ENCODE measurements at regions not wholly inside any gene's neighbourhood (a gene's known extent, or its start where the extent isn't known, plus 50 kb on each side); places are given as distances from the start of the nearest gene placed in this dataset.

DNA sequence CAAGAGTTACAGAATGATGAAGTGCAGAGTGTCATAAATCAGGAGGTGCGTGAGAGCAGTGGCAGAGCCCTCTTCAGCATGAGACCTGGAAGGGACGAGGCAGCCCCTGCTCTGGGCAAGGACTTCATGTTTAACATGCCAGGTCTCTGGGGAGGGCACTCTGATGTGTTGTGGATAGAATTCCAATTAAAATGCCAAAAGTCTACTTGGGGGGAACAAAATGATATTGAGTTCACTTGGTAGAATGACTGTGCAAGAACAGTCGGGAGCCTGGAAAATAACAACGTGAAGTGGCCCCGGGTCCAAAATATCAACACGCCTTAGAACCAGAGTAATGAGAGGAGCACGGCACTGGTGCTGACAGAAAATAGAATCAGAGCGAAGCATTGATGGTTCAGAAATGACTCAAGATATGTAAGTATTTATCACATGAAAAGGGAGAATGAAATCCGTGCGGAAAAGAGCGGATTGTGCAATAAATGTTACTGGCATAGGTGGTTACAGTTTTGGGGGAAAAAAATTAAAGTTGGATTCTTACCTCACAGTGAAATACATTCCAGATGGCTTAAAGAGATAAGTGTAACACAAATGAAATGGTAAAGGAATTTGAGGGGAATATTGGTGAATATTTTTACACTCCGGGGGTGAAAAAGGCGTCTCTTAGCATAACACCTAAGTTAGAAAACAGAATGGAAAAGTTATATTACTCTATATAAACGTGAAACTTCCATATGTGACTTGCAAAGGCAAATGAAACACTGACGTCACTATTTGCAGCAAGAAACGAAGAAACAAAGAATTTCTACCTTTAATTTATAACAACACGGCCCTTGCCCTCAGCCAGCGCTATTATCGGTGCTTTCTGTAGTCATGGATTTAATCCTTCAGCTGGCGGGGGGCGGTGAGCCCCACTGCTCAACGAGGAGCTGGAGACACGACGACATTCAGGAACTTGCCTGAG lies 159.4 kb upstream of the TWIST2 start:
- DNase-seq (ENCODE audit: low read depth) = no peak

DNA sequence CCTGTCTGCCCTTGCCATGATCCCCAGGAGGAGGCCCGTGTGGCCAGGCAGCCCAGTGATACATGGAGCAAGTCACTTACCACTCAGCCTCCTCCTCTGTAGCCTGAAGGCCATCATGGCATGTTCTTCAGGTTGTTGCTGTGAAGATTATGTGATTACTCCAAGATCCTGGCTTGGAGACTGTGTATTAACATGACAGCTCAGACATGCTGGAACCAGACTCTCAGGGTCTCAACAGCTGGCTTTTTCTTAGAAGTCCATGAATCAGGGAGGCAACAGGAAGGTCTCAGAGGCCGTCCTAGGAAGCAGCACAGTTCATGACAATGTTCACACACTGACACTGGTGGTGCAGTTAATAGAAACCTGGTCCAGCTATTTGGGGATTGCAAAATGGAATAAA lies 158.6 kb upstream of the TWIST2 start:
- DNase-seq (ENCODE audit: low read depth) = no peak

DNA sequence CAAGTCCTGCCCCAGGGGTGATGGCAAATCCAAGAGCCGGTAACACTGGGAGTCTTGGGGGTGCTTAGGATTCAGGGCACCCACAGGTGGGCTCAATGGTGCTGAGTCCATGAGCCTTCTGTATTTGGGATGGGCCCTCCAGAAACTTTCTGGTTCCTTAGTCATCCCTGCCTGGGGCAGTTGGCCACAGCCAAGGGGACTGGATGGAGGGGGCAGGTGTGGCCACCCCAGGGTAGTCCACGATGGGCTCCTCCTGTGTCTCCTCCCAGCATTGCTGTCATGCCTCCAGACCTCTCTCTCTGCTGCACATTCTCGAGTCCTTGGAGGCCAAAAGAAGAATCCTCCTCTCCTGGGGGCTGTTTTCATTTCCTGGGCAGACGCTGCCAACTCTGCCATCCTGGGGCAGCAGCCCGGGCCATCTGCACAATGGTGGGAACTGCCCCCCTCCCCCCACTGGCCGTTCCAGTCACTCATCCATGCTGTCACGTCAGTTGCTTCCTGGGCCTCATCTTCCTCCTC lies 158.0 kb upstream of the TWIST2 start:
- DNase-seq (ENCODE audit: low read depth) = no peak

DNA sequence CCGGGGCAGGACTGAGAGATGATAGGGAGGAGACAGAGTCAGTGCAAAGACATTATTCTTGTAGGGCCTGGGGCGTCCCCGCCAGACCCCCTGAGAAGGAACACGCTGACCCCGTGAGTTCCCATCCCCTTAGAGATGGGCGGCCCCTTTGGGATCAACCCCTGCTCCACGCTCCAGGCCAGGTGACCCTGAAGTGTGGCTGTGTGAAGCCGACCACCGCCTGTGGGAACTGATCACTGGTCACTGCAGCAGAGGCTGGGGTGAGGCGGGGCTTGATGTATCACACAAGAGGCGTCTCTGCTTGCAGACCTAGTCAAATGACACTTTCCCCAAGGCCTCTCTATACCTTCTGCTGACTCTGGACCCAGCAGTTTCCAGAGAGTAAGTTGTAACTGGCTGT lies 157.4 kb upstream of the TWIST2 start:
- DNase-seq (ENCODE audit: low read depth) = no peak

DNA sequence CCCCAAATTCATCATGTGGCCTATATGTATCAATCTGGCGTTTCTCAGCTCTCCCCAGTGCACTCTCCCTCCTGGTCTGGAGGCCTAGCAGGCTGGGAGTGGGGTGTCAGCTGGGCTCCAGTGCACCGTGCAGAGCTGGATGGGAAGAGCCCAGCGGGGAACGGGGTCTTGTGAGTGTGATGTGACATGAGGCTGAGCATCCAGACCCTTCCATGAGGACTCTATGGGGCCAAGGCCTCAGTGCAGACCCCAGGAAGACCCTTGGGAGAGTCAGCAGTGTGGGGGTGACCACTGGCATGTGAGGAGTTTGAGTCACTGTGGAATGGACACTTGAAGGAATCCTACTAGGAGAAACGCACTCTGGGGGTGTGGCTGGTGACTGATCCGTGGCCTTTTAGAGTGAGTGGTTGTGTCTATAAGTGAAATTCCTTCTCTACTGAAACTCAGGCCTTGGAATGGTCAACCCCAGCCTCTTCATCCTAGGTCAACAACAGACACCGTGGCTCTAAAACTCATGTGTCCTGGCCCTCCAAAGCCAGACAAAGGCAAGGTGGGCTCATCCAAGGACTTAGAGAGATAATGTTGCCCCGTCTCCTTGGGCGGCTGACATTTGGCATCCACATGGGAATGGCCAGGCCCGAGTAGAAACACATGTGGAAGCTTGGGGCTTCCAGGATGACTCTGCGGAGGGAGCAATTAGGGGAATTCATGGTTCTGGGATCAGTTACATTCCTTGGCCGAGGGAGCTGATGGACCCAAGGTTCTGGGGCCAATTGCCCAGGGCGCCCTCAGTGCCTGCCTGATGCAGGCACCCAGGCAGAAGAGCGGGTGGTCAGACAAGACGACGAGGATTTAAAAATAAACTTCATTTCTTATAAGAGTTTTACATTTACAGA lies 156.0 kb upstream of the TWIST2 start:
- no peak for DNase-seq (ENCODE audit: low read depth)

DNA sequence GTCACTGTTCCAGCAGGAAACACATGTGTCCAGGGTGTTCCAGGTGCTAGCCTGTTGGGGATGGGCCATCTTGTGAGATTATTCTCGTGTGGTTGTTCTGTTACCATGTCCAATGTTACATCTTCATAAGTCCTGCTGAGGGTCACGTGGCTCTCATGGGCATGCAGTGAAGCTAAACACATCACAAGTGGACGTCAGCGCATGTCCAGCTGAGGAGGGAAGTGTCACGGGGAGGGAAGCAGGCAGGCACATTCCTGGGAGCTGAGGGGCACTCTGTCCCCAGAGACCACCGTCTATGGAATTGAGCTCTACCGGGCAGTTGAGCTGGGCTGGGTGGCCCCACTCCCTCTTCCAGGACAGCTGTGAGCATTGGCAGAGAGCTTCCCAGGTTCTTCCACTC lies 155.3 kb upstream of the TWIST2 start:
- DNase-seq (ENCODE audit: low read depth) = no peak

DNA sequence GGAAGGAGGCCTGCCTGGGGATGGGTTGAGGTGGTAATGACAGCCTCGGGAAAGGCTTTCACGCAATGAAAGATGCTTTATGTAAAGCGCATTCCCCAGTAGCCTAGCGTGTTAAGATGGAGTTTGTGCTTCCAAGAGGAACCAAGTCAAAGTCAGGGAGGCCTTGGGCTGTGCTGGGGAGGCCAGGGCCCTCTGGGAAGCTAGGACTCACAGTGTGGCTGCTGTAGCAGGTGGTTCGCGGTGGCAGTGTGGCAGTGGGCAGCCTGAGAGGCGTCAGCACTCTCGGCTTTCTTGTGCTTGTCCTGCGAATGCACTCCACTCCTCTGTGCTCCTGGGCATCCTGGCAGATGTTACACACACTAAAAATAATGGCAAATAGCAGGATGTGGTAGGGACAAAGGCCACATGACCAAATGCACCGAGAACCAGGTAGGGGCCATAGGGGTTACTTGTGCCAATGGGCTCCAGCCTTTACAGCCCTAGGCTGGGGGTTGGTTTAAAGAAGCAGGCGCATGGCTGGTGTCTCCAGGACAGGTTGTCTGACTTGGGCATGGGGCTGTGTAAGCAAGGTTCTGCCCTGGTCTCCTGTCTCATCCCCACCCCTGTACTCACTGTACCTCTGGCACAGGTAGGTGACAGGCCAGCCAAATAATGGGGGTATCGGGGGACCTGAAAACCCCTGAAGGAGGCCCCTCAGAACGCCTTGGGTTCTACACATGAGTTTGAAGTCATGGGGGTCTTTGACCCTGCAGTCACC lies 154.4 kb upstream of the TWIST2 start:
- no peak for DNase-seq (ENCODE audit: low read depth)

DNA sequence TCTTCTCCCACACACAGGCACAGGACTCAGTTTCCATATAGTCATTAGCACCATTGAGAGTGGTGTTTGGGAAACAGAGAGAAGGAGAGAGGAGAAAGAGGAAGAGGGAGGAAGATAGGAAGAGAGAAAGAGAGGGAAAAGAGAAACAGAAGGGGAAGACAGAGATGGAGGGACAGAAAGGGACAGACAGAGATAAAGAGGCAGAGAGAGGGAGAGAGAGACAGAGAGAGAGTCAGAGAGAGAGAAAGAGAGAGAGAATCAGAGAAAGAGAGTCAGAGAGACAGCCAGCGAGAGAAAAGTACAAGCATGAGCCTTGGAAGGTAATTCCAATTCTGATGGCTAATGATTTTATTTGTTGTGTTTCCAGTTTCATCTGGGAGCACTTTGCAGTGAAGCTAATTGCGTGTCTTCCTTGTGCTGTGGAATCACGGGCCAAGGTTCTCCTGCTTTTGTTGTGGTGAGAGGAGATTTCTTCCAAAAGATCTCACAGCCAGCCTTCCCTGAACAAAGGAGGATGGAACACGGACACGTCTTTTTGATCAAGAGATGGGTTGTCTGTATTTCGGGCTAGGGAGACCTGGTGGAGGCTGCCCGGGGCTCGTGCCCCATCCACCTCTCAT lies 153.6 kb upstream of the TWIST2 start:
- no peak for DNase-seq (ENCODE audit: low read depth)

DNA sequence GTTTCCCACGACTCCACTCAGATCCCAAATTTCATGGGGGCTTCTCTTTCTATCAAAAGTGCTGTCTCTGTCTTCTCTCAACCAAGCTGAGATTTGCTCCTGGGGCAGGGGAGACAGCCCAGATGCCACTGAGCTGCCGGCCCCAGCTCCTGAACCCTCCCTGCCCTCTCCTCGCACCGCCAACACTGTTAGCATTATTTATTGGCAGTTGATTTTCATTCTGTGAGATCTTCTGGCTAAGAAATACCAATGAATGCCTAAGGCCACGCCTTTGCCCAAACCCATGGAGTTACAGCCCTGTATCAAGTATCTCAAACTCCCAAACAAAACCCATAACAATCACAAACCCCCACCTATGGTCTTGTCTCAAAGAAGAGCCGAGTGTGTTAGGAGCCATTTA lies 153.0 kb upstream of the TWIST2 start:
- no peak for DNase-seq (ENCODE audit: low read depth)

DNA sequence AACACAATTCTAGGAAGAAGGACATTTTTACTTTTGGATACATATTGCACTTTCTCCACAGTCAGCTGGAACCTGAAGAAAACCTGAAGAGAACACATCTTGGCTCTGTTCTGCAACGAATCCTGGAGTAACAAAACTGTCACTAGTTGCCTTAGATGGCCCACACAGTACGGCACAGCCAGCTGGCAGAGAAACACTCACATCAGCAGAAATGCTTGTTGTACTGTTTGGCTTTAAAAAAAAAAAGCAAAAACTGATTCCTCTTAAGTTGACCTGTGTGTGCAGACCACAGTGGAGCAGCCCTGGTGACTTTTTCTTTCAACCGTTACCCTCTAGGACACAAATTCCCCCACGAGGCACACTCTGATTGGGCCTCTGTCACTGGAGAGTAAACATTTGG lies 152.3 kb upstream of the TWIST2 start:
- no peak for DNase-seq (ENCODE audit: low read depth)

DNA sequence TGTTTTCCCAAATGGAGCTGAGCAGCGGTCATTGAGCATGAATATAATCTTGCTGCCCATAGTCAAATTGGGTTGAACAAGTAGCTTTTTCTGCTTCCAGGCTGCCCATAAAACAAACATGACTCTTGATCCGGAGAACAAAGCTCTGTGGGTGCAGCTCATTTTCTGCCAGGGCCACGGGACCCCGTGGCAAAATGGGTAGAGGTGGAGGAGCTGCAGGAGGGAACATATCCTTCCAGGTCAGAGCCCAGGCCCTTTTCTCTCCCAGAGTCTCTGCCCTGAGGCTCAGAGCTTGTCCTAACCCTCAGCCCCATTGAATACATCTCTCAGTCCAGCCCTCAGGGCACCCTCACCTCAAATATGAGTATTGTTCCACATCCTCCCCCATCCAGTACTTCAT lies 151.6 kb upstream of the TWIST2 start:
- DNase-seq (ENCODE audit: low read depth) = no peak

DNA sequence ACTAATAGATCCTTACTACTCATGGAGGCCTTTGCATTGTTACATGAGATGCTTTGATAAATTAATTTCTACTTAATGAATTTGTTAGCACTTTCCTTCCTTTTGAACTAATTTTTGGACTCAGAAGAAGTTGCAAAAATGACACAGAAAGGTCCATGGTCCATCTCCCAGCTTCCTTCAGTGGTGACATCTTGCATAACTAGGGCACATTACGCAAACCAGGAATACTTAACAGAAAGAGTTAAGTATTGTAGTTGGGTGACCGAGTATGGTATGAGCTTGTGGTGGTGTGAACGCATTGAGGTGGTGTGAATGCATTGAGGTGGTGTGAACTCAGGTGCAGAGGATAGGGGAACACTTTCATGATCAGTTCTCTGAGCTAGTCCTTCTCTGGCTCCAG lies 151.1 kb upstream of the TWIST2 start:
- DNase-seq (ENCODE audit: low read depth) = no peak

DNA sequence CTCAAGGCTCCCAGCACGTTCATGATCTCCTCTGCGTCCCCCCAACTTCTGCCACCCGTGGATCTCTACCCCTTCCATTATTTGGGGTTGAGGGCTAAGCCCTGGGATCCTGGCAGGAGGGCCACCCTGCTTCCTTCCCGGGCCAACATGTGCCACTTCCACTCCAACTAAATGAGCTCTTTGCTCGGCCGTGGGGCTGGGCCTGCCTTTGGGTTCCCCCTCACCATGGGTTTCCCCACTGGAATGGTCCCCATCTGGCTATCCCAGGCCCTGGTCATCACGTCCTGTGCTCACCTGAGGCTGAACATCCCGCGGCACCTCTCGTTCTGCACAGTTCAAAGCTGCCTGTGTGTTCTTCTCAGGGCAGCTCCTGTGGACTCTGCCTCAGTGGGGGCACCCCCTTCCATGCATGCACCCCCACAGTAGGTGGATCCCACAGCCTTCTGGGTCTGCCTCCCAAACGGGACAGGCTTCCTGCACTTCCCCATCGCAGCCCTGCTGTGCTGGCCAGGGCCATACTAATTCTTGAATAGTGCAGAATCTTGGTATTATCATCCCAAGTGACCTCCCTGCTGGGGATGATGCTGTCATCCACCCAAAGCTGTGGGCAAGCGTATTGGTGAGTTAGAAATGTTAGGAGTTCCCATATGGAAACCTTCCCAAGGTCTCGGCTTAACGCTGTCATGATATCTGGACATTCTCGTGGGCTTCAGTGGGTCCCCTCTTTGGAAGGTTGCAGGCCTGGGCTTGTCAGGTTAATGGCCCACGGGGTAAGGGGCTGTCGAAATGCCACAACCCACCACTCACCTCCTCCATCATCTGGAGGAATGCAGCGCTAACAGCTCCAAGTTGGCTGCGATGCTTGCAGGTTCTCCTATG lies 150.5 kb upstream of the TWIST2 start:
- DNase-seq (ENCODE audit: low read depth) = no peak

DNA sequence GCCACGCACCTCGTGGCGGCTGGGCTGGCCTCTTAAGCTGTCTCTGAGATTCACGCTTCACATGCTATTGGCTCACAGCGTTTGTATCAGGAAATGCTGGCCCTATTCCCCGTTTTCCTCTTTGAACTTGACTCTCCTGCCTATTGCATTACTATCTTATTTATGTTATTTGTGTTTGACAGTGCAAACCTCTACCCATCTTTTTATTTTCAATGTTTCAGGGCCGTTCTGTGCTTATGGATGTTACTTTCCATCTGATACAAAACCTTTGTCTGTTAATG lies 149.9 kb upstream of the TWIST2 start:
- no peak for DNase-seq (ENCODE audit: low read depth)

DNA sequence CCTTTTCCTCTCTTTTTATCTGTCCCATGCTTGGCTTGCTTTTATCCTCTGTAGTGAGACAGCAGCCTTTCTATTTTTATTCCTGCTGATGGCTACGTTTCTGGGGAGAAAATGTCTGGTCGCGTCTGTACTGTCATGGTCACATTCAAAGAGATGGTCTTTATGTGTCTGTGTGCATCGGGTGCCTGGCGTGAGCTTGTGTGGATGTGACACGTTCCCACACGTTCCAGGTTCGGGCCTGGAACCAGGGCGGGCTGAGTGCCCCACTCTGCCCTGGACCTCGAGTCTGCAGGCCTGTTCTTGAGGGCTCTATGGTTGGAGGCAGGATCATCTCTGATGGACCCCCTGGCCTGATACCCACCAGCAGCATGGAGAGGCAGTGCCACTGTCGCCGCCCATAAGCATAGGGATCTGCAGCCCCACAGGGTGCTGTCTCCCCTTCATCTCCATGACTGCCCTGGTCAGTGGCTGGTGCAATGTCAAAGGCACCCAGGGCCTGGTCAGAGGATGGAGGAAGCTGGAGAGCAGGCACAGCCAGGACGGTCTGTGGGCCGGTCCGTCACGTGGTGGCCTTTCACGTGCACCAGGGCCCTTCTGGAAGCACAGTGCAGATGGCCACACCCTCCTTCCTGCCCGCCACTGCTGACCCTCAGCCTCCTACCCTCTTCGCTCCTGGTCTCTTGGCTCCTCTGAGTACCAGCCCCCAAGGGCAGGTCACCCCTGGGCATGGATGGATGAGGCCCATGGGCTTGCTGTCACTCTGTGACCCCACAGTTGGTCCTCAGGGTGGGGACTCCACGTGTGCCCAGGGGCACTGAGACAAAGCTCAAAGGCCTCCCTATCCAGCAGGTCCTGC lies 149.2 kb upstream of the TWIST2 start:
- DNase-seq (ENCODE audit: low read depth) = no peak

DNA sequence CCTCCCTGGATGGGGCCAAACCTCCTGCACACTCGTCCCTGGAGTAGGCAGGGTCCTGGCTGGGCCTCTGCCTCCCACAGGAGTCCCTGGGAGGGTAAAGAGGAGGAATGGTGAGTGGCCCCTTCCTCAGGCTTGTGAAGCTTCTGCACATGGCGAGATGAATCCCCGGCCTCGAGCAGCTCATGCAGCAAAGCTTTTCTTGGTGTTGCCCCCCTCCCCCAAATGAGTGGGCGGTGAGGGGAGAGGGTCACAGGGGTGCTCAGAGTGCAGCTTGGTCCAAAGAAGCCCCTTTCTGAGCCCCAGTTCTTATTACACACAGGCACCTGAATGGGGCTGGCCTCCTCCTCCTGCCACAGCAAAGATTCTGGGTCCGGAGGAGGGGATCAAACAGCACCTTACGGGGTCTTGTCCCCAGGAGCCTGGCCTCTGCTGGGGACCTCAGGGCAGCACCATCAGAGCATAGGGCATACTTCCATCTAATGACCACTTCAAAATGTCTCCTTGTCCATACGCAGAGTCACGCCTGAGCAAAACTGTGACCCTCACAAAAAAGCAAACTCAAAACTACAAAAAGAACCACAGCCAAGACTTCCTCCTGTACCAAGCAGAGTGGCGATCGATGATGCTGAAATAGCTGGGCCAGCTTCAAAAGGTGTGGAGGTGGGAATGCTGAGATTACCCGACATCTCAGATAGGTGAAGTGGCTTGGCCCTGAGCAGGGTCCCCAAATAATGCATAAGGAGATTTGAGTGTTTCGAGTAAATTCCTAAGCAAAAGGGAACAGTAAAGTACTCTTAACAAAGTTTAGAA lies 148.4 kb upstream of the TWIST2 start:
- DNase-seq (ENCODE audit: low read depth) = no peak

DNA sequence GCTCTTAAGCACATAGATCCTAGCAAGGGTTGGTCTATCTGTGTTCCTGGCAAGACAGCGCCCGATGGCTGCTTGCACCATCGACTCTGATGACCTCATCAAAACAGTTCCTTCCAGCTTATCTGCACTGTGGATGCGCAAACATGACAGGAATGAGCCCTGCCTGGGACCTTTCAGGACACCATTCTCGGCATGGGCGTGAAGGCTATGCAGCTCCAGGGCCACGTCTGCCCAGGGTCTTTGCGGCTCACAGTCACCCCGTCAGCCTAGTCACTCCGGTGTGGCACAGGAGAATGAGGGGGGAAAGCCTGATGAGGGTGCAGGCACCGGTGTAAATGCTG lies 147.8 kb upstream of the TWIST2 start:
- no peak for DNase-seq (ENCODE audit: low read depth)

DNA sequence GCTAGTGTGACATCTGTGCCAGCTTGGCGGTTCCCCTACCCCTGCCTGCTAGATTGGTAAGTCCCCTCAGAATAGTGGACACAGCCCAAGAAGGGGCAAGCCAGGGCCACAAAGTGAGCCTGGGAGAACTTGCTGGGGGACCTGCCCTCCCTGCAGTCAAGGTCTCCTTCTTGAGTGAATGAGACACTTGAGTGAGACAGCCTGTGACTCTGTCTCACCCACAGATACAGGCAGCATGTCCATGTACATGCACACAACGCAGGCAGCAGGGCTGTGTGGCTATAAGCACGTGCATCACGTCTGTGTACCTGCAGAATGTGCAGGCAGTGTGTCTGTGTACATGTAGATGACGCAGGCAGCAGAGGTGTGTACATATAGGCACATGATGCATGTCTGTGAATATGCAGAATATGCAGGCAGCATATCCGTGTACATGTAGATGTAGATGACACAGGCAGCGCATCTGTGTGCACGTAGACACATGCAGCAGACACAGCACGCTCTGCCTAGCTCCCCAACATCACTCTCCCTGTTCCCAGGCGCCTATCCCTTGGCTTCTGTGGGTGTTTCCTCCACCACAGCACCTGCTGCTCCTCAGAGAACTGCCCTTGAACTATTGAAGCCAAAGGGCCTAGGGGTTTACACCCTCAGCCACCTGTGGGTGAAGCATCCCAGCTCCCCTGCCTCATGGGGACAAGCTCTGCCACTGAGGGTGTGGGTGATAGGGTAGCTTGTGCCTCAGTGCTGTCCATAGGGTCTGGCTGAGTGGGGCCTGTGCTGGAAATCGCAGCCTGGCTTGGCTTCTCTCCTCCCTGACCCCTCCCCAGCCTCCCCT lies 147.2 kb upstream of the TWIST2 start:
- no peak for DNase-seq (ENCODE audit: low read depth)
